SK-N-SH treated with all-trans-retinoic acid at 6 μM for 48 hours (cell line): ENCODE measurements at regions not wholly inside any gene's neighbourhood (a gene's known extent, or its start where the extent isn't known, plus 50 kb on each side); places are given as distances from the start of the nearest gene placed in this dataset.

ENCODE experiments used
- ATAC-seq: fragments of 200-7000 bp; cut with Tn5 transposase; 3 replicates; pipeline ENCODE4 v1.9.1; 2020; ENCODE audit warnings: mild to moderate bottlenecking, moderate library complexity
- ARNTL ChIP-seq: fragments of 450-650 bp; formaldehyde crosslinking; IDR thresholded peaks from 2 replicates; pipeline ENCODE4 v1.5.0; 2020; ENCODE audit warnings: low read depth, mild to moderate bottlenecking, moderate library complexity, borderline replicate concordance
- BACH2 ChIP-seq: fragments of 250-450 bp; sonication (Bioruptor Pico); IDR thresholded peaks from 2 replicates; pipeline ENCODE4 v1.9.0; 2021; ENCODE audit warnings: mild to moderate bottlenecking, borderline replicate concordance
- CSDC2 ChIP-seq: fragments of 250-450 bp; sonication (Bioruptor Pico); IDR thresholded peaks from 2 replicates; pipeline ENCODE4 v1.5.0; 2020; ENCODE audit warnings: mild to moderate bottlenecking, moderate library complexity
- ESRRG ChIP-seq: fragments of 250-450 bp; sonication (Bioruptor Pico); IDR thresholded peaks from 2 replicates; pipeline ENCODE4 v1.6.1; 2021; ENCODE audit warnings: mild to moderate bottlenecking
- GLIS3 ChIP-seq: fragments of 250-450 bp; sonication (Bioruptor Pico); IDR thresholded peaks from 2 replicates; pipeline ENCODE4 v1.5.0; 2020; ENCODE audit warnings: mild to moderate bottlenecking, moderate library complexity
- ISL1 ChIP-seq: fragments of 250-450 bp; sonication (Bioruptor Pico); IDR thresholded peaks from 2 replicates; pipeline ENCODE4 v2.1.2; 2022; ENCODE audit warnings: mild to moderate bottlenecking, moderate library complexity
- OSR1 ChIP-seq: fragments of 250-450 bp; sonication (Bioruptor Pico); IDR thresholded peaks from 2 replicates; pipeline ENCODE4 v1.8.0; 2022; ENCODE audit warnings: moderate library complexity, mild to moderate bottlenecking, inconsistent platforms
- RARB ChIP-seq: fragments of 250-450 bp; sonication (Bioruptor Pico); IDR thresholded peaks from 2 replicates; pipeline ENCODE4 v1.8.0; 2021; ENCODE audit warnings: mild to moderate bottlenecking, moderate library complexity
- SNAI2 ChIP-seq: fragments of 250-450 bp; sonication (Bioruptor Pico); IDR thresholded peaks from 2 replicates; pipeline ENCODE4 v1.5.0; 2020; ENCODE audit warnings: mild to moderate bottlenecking, moderate library complexity
- TCF4 ChIP-seq: fragments of 250-450 bp; sonication (Bioruptor Pico); IDR thresholded peaks from 2 replicates; pipeline ENCODE4 v1.8.0; 2021; ENCODE audit warnings: mild to moderate bottlenecking, moderate library complexity, borderline replicate concordance
- TOX ChIP-seq: fragments of 250-450 bp; sonication (Bioruptor Pico); IDR thresholded peaks from 2 replicates; pipeline ENCODE4 v1.8.0; 2021; ENCODE audit warnings: mild to moderate bottlenecking, moderate library complexity, borderline replicate concordance
- ZC3H10 ChIP-seq: fragments of 250-450 bp; sonication (Bioruptor Pico); IDR thresholded peaks from 2 replicates; pipeline ENCODE4 v1.5.1; 2021; ENCODE audit warnings: mild to moderate bottlenecking, moderate library complexity
- ZFP3 ChIP-seq: fragments of 250-450 bp; sonication (Bioruptor Pico); IDR thresholded peaks from 2 replicates; pipeline ENCODE4 v1.5.0; 2020; ENCODE audit warnings: mild to moderate bottlenecking, moderate library complexity
- ZFP30 ChIP-seq: fragments of 450-650 bp; formaldehyde crosslinking; IDR thresholded peaks from 2 replicates; pipeline ENCODE4 v1.5.0; 2022; ENCODE audit warnings: mild to moderate bottlenecking, moderate library complexity
- ZNF70 ChIP-seq: fragments of 450-650 bp; formaldehyde crosslinking; IDR thresholded peaks from 2 replicates; pipeline ENCODE4 v1.5.0; 2020; ENCODE audit warnings: mild to moderate bottlenecking, moderate library complexity
- ZNF8 ChIP-seq: fragments of 450-650 bp; formaldehyde crosslinking; IDR thresholded peaks from 2 replicates; pipeline ENCODE4 v1.5.0; 2020; ENCODE audit warnings: mild to moderate bottlenecking, moderate library complexity
- TF ChIP-seq, protein P1 (sequence below): fragments of 250-450 bp; sonication (Bioruptor Pico); IDR thresholded peaks from 2 replicates; pipeline ENCODE4 v1.5.1; 2020; ENCODE audit warnings: low read depth, mild to moderate bottlenecking, moderate library complexity
- TF ChIP-seq, protein P2 (sequence below): fragments of 250-450 bp; sonication (Bioruptor Pico); IDR thresholded peaks from 2 replicates; pipeline ENCODE4 v1.8.0; 2020; ENCODE audit warnings: mild to moderate bottlenecking, moderate library complexity, borderline replicate concordance
- TF ChIP-seq, protein P3 (sequence below): fragments of 250-450 bp; sonication (Bioruptor Pico); IDR thresholded peaks from 2 replicates; pipeline ENCODE4 v1.8.0; 2021; ENCODE audit warnings: low read depth, mild to moderate bottlenecking, moderate library complexity, borderline replicate concordance
- TF ChIP-seq, protein P4 (sequence below): fragments of 250-450 bp; sonication (Bioruptor Pico); IDR thresholded peaks from 2 replicates; pipeline ENCODE4 v1.5.0; 2020; ENCODE audit warnings: mild to moderate bottlenecking, moderate library complexity
- TF ChIP-seq, protein P5 (sequence below): fragments of 250-450 bp; sonication (Bioruptor Pico); IDR thresholded peaks from 2 replicates; pipeline ENCODE4 v1.5.1; 2021; ENCODE audit warnings: mild to moderate bottlenecking, moderate library complexity

DNA sequence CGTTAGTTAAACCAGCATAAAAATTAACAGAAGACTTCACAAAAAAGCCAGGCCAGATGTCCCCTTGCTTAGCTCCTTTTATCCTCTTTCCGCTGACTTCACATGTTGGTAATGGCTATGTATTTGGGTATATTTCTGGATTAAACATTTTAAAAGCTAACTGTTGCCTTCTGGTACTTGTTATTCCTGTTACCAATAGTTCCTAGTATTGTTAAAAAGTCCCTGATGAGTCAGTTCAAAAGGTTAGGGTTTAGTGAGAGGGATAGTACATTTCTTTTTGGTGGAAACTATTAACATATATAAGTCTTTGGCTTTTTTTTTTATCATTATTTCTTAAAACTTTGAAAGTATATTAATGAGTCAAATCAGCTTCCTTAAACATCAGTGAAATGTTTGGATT, 103.2 kb upstream of the ELL2 start:
- TF ChIP-seq SNAI2 (CRISPR knock-in tag) = no peak
- TF ChIP-seq, protein P1, sequence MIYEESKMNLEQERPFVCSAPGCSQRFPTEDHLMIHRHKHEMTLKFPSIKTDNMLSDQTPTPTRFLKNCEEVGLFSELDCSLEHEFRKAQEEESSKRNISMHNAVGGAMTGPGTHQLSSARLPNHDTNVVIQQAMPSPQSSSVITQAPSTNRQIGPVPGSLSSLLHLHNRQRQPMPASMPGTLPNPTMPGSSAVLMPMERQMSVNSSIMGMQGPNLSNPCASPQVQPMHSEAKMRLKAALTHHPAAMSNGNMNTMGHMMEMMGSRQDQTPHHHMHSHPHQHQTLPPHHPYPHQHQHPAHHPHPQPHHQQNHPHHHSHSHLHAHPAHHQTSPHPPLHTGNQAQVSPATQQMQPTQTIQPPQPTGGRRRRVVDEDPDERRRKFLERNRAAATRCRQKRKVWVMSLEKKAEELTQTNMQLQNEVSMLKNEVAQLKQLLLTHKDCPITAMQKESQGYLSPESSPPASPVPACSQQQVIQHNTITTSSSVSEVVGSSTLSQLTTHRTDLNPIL (CRISPR knock-in tag) = no peak
- TF ChIP-seq TCF4 (CRISPR knock-in tag) = no peak
- no peak for TF ChIP-seq ZNF70 (CRISPR knock-in tag)
- no peak for TF ChIP-seq RARB (CRISPR knock-in tag)
- no peak for TF ChIP-seq ZNF8
- TF ChIP-seq, protein P2, sequence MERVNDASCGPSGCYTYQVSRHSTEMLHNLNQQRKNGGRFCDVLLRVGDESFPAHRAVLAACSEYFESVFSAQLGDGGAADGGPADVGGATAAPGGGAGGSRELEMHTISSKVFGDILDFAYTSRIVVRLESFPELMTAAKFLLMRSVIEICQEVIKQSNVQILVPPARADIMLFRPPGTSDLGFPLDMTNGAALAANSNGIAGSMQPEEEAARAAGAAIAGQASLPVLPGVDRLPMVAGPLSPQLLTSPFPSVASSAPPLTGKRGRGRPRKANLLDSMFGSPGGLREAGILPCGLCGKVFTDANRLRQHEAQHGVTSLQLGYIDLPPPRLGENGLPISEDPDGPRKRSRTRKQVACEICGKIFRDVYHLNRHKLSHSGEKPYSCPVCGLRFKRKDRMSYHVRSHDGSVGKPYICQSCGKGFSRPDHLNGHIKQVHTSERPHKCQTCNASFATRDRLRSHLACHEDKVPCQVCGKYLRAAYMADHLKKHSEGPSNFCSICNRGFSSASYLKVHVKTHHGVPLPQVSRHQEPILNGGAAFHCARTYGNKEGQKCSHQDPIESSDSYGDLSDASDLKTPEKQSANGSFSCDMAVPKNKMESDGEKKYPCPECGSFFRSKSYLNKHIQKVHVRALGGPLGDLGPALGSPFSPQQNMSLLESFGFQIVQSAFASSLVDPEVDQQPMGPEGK = no peak
- no peak for TF ChIP-seq ZC3H10 (CRISPR knock-in tag)
- TF ChIP-seq, protein P3, sequence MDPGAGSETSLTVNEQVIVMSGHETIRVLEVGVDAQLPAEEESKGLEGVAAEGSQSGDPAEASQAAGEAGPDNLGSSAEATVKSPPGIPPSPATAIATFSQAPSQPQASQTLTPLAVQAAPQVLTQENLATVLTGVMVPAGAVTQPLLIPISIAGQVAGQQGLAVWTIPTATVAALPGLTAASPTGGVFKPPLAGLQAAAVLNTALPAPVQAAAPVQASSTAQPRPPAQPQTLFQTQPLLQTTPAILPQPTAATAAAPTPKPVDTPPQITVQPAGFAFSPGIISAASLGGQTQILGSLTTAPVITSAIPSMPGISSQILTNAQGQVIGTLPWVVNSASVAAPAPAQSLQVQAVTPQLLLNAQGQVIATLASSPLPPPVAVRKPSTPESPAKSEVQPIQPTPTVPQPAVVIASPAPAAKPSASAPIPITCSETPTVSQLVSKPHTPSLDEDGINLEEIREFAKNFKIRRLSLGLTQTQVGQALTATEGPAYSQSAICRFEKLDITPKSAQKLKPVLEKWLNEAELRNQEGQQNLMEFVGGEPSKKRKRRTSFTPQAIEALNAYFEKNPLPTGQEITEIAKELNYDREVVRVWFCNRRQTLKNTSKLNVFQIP (CRISPR knock-in tag) = no peak
- TF ChIP-seq ZFP30 (CRISPR knock-in tag) = no peak
- no peak for TF ChIP-seq GLIS3 (CRISPR knock-in tag)
- no peak for TF ChIP-seq ESRRG (CRISPR knock-in tag)
- TF ChIP-seq ISL1 (CRISPR knock-in tag) = no peak
- no peak for TF ChIP-seq ARNTL
- TF ChIP-seq, protein P4, sequence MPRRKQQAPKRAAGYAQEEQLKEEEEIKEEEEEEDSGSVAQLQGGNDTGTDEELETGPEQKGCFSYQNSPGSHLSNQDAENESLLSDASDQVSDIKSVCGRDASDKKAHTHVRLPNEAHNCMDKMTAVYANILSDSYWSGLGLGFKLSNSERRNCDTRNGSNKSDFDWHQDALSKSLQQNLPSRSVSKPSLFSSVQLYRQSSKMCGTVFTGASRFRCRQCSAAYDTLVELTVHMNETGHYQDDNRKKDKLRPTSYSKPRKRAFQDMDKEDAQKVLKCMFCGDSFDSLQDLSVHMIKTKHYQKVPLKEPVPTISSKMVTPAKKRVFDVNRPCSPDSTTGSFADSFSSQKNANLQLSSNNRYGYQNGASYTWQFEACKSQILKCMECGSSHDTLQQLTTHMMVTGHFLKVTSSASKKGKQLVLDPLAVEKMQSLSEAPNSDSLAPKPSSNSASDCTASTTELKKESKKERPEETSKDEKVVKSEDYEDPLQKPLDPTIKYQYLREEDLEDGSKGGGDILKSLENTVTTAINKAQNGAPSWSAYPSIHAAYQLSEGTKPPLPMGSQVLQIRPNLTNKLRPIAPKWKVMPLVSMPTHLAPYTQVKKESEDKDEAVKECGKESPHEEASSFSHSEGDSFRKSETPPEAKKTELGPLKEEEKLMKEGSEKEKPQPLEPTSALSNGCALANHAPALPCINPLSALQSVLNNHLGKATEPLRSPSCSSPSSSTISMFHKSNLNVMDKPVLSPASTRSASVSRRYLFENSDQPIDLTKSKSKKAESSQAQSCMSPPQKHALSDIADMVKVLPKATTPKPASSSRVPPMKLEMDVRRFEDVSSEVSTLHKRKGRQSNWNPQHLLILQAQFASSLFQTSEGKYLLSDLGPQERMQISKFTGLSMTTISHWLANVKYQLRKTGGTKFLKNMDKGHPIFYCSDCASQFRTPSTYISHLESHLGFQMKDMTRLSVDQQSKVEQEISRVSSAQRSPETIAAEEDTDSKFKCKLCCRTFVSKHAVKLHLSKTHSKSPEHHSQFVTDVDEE (CRISPR knock-in tag) = no peak
- TF ChIP-seq OSR1 (CRISPR knock-in tag) = no peak
- no peak for ATAC-seq

DNA sequence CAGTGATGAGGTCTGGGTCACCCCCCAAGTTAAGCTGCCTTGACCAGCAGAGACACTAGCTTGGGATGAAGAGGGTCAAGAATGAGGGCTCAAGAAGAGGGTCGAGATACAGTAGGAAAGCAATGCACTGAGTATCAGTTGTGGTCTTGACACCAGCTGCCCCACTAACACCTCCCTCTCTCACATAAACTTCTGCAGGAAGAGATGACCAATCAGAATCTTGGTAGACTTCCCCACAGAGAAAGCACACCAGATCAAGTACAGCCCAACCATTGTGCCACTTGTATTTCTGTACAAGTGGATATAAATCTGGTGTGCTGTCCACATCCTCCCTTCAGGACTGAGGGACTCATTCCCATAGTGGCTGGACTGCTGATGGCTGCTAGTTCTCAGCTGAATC, 101.2 kb upstream of the ELL2 start:
- TF ChIP-seq ARNTL = no peak
- no peak for TF ChIP-seq TOX (CRISPR knock-in tag)
- no peak for TF ChIP-seq OSR1 (CRISPR knock-in tag)
- no peak for TF ChIP-seq ZFP3 (CRISPR knock-in tag)
- no peak for TF ChIP-seq TCF4 (CRISPR knock-in tag)
- no peak for TF ChIP-seq SNAI2 (CRISPR knock-in tag)
- TF ChIP-seq ESRRG (CRISPR knock-in tag) = no peak
- no peak for TF ChIP-seq BACH2 (CRISPR knock-in tag)
- TF ChIP-seq ZFP30 (CRISPR knock-in tag) = no peak
- TF ChIP-seq, protein P5, sequence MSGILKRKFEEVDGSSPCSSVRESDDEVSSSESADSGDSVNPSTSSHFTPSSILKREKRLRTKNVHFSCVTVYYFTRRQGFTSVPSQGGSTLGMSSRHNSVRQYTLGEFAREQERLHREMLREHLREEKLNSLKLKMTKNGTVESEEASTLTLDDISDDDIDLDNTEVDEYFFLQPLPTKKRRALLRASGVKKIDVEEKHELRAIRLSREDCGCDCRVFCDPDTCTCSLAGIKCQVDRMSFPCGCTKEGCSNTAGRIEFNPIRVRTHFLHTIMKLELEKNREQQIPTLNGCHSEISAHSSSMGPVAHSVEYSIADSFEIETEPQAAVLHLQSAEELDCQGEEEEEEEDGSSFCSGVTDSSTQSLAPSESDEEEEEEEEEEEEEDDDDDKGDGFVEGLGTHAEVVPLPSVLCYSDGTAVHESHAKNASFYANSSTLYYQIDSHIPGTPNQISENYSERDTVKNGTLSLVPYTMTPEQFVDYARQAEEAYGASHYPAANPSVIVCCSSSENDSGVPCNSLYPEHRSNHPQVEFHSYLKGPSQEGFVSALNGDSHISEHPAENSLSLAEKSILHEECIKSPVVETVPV (CRISPR knock-in tag) = no peak
- no peak for TF ChIP-seq RARB (CRISPR knock-in tag)
- TF ChIP-seq ZC3H10 (CRISPR knock-in tag) = no peak
- TF ChIP-seq, protein P2 = no peak
- no peak for TF ChIP-seq CSDC2 (CRISPR knock-in tag)
- TF ChIP-seq ISL1 (CRISPR knock-in tag) = no peak
- TF ChIP-seq, protein P4 (CRISPR knock-in tag) = no peak
- TF ChIP-seq, protein P1 (CRISPR knock-in tag) = no peak
- no peak for TF ChIP-seq GLIS3 (CRISPR knock-in tag)
- no peak for ATAC-seq
